ENCODE measurements at regions not wholly inside any gene's neighbourhood (a gene's known extent, or its start where the extent isn't known, plus 50 kb on each side); places are given as distances from the start of the nearest gene placed in this dataset.

- Histone ChIP-seq H3K9me3 (ENCODE audit: low read depth) (no peaks in the 10 kb centered on the region), H3K9me2 (replicated peaks; ENCODE audit: insufficient read depth) (no peaks in the 10 kb centered on the region), H3K27me3 (no peaks in the 10 kb centered on the region), H3K4me2 (no peak overlapping the region), H3K27ac (no peak overlapping the region), H3K4me1 (ENCODE audit: insufficient read depth) (no peaks in the 10 kb centered on the region), H4K20me1 (ENCODE audit: insufficient read depth, poor library complexity, severe bottlenecking) (no peaks in the 10 kb centered on the region), H3K79me2 (no peaks in the 10 kb centered on the region), H2AFZ (no peak overlapping the region), H3K4me3 (no peak overlapping the region), H3K36me3 (replicated peaks; ENCODE audit: insufficient read depth, low read depth) (no peaks in the 10 kb centered on the region)
- WGBS (ENCODE audit: low lambda C conversion rate, missing lambda C conversion rate): 100% methylated on average over 1 of the region's 1 CpG
- TF ChIP-seq EZH2phosphoT487 (IDR thresholded peaks at IDR 0.05; ENCODE audit: low read depth, severe bottlenecking, unreplicated experiment) (no peak), EZH2 (IDR thresholded peaks at IDR 0.05; ENCODE audit: borderline replicate concordance) (no peak), CTCF (IDR thresholded peaks at IDR 0.05; ENCODE audit: poor library complexity) (no peak)
- no peak for DNase-seq (ENCODE audit: low spot score)
Observed at GRCh38 chr4:114205261-114205660, 225.8 kb upstream of the ARSJ start.

- Histone ChIP-seq H3K9me2 (replicated peaks; ENCODE audit: insufficient read depth) (no peaks in the 10 kb centered on the region), H2AFZ (no peak overlapping the region), H3K4me1 (ENCODE audit: insufficient read depth) (no peaks in the 10 kb centered on the region), H4K20me1 (ENCODE audit: insufficient read depth, poor library complexity, severe bottlenecking) (no peaks in the 10 kb centered on the region), H3K4me3 (no peak overlapping the region), H3K4me2 (no peak overlapping the region), H3K36me3 (replicated peaks; ENCODE audit: insufficient read depth, low read depth) (no peaks in the 10 kb centered on the region), H3K27me3 (no peaks in the 10 kb centered on the region), H3K27ac (no peak overlapping the region), H3K9me3 (ENCODE audit: low read depth) (no peaks in the 10 kb centered on the region), H3K79me2 (no peaks in the 10 kb centered on the region)
- no peak for DNase-seq (ENCODE audit: low spot score)
- 60% methylated on average over 3 of the region's 3 CpGs for WGBS (ENCODE audit: low lambda C conversion rate, missing lambda C conversion rate)
- TF ChIP-seq EZH2phosphoT487 (IDR thresholded peaks at IDR 0.05; ENCODE audit: low read depth, severe bottlenecking, unreplicated experiment): no peak
- no peak for TF ChIP-seq EZH2 (IDR thresholded peaks at IDR 0.05; ENCODE audit: borderline replicate concordance)
- no peak for TF ChIP-seq CTCF (IDR thresholded peaks at IDR 0.05; ENCODE audit: poor library complexity)
Observed at GRCh38 chr4:114208574-114209151, 229.2 kb upstream of the ARSJ start.

- DNase-seq (ENCODE audit: low spot score): no peak
- Histone ChIP-seq H3K36me3 (replicated peaks; ENCODE audit: insufficient read depth, low read depth) (no peaks in the 10 kb centered on the region), H3K27me3 (no peaks in the 10 kb centered on the region), H3K9me2 (replicated peaks; ENCODE audit: insufficient read depth) (no peaks in the 10 kb centered on the region), H3K79me2 (no peaks in the 10 kb centered on the region), H4K20me1 (ENCODE audit: insufficient read depth, poor library complexity, severe bottlenecking) (no peaks in the 10 kb centered on the region), H3K27ac (no peak overlapping the region), H2AFZ (no peak overlapping the region), H3K4me1 (ENCODE audit: insufficient read depth) (no peaks in the 10 kb centered on the region), H3K9me3 (ENCODE audit: low read depth) (no peaks in the 10 kb centered on the region), H3K4me3 (no peak overlapping the region), H3K4me2 (no peak overlapping the region)
- TF ChIP-seq EZH2 (IDR thresholded peaks at IDR 0.05; ENCODE audit: borderline replicate concordance): no peak
- no peak for TF ChIP-seq CTCF (IDR thresholded peaks at IDR 0.05; ENCODE audit: poor library complexity)
- TF ChIP-seq EZH2phosphoT487 (IDR thresholded peaks at IDR 0.05; ENCODE audit: low read depth, severe bottlenecking, unreplicated experiment): no peak
Observed at GRCh38 chr4:114209584-114209983, 230.1 kb upstream of the ARSJ start.

- Histone ChIP-seq H3K9me3 (ENCODE audit: low read depth) (no peaks in the 10 kb centered on the region), H4K20me1 (ENCODE audit: insufficient read depth, poor library complexity, severe bottlenecking) (no peaks in the 10 kb centered on the region), H3K36me3 (replicated peaks; ENCODE audit: insufficient read depth, low read depth) (no peaks in the 10 kb centered on the region), H3K79me2 (no peaks in the 10 kb centered on the region), H3K4me2 (no peak overlapping the region), H3K27me3 (no peaks in the 10 kb centered on the region), H3K4me1 (ENCODE audit: insufficient read depth) (no peaks in the 10 kb centered on the region), H3K9me2 (replicated peaks; ENCODE audit: insufficient read depth) (no peaks in the 10 kb centered on the region), H3K4me3 (no peak overlapping the region), H3K27ac (no peak overlapping the region), H2AFZ (no peak overlapping the region)
- DNase-seq (ENCODE audit: low spot score): no peak
- TF ChIP-seq EZH2 (IDR thresholded peaks at IDR 0.05; ENCODE audit: borderline replicate concordance) (no peak), CTCF (IDR thresholded peaks at IDR 0.05; ENCODE audit: poor library complexity) (no peak), EZH2phosphoT487 (IDR thresholded peaks at IDR 0.05; ENCODE audit: low read depth, severe bottlenecking, unreplicated experiment) (no peak)
- 84% methylated on average over 3 of the region's 3 CpGs for WGBS (ENCODE audit: low lambda C conversion rate, missing lambda C conversion rate)
Observed at GRCh38 chr4:114211556-114211955, 232.1 kb upstream of the ARSJ start.

Measured in hepatocyte (in vitro differentiated cells).